K562 (cell line): ENCODE measurements at regions not wholly inside any gene's neighbourhood (a gene's known extent, or its start where the extent isn't known, plus 50 kb on each side); places are given as distances from the start of the nearest gene placed in this dataset.

Source experiments
- TF ChIP-seq, protein P1 (sequence below): fragments of 450-650 bp; IDR thresholded peaks from 2 replicates; pipeline ENCODE4 v1.6.1; 2016; ENCODE audit warnings: mild to moderate bottlenecking, moderate library complexity

DNA sequence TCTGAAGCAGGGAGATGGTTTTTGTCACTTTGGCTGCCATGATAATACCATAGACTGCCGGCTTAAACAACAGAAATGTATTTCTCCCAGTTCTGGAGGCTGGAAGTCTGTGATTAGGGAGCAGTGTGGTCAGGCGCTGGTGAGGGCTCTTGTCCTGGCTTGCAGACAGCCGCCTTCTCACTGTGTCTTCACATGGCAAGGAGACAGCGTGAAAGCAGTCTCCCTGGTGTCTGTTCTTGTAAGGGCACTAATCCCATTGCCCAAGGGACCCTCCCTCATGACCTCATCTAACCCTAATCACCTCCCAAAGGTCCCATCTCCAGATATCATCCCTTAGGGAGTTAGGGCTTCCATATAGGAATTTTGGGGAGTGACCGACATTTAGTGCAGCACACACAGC lies 167.0 kb downstream of the ENGASE start (continued):
- TF ChIP-seq, protein P1, sequence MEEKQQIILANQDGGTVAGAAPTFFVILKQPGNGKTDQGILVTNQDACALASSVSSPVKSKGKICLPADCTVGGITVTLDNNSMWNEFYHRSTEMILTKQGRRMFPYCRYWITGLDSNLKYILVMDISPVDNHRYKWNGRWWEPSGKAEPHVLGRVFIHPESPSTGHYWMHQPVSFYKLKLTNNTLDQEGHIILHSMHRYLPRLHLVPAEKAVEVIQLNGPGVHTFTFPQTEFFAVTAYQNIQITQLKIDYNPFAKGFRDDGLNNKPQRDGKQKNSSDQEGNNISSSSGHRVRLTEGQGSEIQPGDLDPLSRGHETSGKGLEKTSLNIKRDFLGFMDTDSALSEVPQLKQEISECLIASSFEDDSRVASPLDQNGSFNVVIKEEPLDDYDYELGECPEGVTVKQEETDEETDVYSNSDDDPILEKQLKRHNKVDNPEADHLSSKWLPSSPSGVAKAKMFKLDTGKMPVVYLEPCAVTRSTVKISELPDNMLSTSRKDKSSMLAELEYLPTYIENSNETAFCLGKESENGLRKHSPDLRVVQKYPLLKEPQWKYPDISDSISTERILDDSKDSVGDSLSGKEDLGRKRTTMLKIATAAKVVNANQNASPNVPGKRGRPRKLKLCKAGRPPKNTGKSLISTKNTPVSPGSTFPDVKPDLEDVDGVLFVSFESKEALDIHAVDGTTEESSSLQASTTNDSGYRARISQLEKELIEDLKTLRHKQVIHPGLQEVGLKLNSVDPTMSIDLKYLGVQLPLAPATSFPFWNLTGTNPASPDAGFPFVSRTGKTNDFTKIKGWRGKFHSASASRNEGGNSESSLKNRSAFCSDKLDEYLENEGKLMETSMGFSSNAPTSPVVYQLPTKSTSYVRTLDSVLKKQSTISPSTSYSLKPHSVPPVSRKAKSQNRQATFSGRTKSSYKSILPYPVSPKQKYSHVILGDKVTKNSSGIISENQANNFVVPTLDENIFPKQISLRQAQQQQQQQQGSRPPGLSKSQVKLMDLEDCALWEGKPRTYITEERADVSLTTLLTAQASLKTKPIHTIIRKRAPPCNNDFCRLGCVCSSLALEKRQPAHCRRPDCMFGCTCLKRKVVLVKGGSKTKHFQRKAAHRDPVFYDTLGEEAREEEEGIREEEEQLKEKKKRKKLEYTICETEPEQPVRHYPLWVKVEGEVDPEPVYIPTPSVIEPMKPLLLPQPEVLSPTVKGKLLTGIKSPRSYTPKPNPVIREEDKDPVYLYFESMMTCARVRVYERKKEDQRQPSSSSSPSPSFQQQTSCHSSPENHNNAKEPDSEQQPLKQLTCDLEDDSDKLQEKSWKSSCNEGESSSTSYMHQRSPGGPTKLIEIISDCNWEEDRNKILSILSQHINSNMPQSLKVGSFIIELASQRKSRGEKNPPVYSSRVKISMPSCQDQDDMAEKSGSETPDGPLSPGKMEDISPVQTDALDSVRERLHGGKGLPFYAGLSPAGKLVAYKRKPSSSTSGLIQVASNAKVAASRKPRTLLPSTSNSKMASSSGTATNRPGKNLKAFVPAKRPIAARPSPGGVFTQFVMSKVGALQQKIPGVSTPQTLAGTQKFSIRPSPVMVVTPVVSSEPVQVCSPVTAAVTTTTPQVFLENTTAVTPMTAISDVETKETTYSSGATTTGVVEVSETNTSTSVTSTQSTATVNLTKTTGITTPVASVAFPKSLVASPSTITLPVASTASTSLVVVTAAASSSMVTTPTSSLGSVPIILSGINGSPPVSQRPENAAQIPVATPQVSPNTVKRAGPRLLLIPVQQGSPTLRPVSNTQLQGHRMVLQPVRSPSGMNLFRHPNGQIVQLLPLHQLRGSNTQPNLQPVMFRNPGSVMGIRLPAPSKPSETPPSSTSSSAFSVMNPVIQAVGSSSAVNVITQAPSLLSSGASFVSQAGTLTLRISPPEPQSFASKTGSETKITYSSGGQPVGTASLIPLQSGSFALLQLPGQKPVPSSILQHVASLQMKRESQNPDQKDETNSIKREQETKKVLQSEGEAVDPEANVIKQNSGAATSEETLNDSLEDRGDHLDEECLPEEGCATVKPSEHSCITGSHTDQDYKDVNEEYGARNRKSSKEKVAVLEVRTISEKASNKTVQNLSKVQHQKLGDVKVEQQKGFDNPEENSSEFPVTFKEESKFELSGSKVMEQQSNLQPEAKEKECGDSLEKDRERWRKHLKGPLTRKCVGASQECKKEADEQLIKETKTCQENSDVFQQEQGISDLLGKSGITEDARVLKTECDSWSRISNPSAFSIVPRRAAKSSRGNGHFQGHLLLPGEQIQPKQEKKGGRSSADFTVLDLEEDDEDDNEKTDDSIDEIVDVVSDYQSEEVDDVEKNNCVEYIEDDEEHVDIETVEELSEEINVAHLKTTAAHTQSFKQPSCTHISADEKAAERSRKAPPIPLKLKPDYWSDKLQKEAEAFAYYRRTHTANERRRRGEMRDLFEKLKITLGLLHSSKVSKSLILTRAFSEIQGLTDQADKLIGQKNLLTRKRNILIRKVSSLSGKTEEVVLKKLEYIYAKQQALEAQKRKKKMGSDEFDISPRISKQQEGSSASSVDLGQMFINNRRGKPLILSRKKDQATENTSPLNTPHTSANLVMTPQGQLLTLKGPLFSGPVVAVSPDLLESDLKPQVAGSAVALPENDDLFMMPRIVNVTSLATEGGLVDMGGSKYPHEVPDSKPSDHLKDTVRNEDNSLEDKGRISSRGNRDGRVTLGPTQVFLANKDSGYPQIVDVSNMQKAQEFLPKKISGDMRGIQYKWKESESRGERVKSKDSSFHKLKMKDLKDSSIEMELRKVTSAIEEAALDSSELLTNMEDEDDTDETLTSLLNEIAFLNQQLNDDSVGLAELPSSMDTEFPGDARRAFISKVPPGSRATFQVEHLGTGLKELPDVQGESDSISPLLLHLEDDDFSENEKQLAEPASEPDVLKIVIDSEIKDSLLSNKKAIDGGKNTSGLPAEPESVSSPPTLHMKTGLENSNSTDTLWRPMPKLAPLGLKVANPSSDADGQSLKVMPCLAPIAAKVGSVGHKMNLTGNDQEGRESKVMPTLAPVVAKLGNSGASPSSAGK: no peak
- TF ChIP-seq, all 486 proteins: peak for 0
